ENCODE measurements at regions not wholly inside any gene's neighbourhood (a gene's known extent, or its start where the extent isn't known, plus 50 kb on each side); places are given as distances from the start of the nearest gene placed in this dataset.

- Histone ChIP-seq H3K27ac (ENCODE audit: extremely low read depth, low read depth, low read length) (no peak overlapping the region), H3K36me3 (ENCODE audit: control insufficient read depth in 2 of 2, insufficient read depth in 1 of 2, low read length in 2 of 2) (peaks cover 3% of the 10 kb centered on the region in 2 experiments; a peak in 1 of 3 replicates), H3K4me3 (ENCODE audit: low read depth, low read length) (no peak overlapping the region), H3K4me1 (ENCODE audit: control insufficient read depth, insufficient read depth, low read length) (no peaks in the 10 kb centered on the region), H3K9me3 (ENCODE audit: control insufficient read depth, insufficient read depth, low read depth, low read length) (no peaks in the 10 kb centered on the region)
- CTCF ChIA-PET: interaction anchor here (1.0 to 1.1 kb wide), 2 partner anchors 8 to 438 kb away, joined by 3 to 4 read pairs; no protein-coding TSS in a partner anchor
- TF ChIP-seq ZNF423 (tag by site-specific recombination; IDR thresholded peaks at IDR 0.05): no peak
- no peak for TF ChIP-seq SP7 (tag by site-specific recombination; IDR thresholded peaks at IDR 0.05)
- TF ChIP-seq ZNF792 (tag by site-specific recombination; IDR thresholded peaks at IDR 0.05): no peak
- TF ChIP-seq ZSCAN23 (tag by site-specific recombination; IDR thresholded peaks at IDR 0.05): no peak
- TF ChIP-seq KLF7 (tag by site-specific recombination; IDR thresholded peaks at IDR 0.05; ENCODE audit: borderline replicate concordance): no peak
- TF ChIP-seq ZNF239 (tag by site-specific recombination; IDR thresholded peaks at IDR 0.05): no peak
- no peak for TF ChIP-seq ZNF624 (tag by site-specific recombination; IDR thresholded peaks at IDR 0.05)
- no peak for TF ChIP-seq ZNF266 (tag by site-specific recombination; IDR thresholded peaks at IDR 0.05; ENCODE audit: low read depth)
- TF ChIP-seq ZBTB11 (tag by site-specific recombination; conservative IDR thresholded peaks at IDR 0.05; ENCODE audit: low read depth): no peak
- TF ChIP-seq ZNF658 (tag by site-specific recombination; IDR thresholded peaks at IDR 0.05): no peak
- no peak for TF ChIP-seq ZNF76 (tag by site-specific recombination; IDR thresholded peaks at IDR 0.05; ENCODE audit: borderline replicate concordance, low read depth)
- no peak for TF ChIP-seq ZNF19 (tag by site-specific recombination; IDR thresholded peaks at IDR 0.05; ENCODE audit: low read depth)
- TF ChIP-seq MYNN (tag by site-specific recombination; IDR thresholded peaks at IDR 0.05; ENCODE audit: borderline replicate concordance): no peak
- no peak for TF ChIP-seq ZNF248 (tag by site-specific recombination; IDR thresholded peaks at IDR 0.05)
- POLR2A ChIA-PET: no interaction called here
Measured at GRCh38 chr17:77504652-77505155, 363.9 kb downstream of the SEC14L1 start.

- no peak overlapping the region for H3K27ac ChIP-seq (ENCODE audit: extremely low read depth, low read depth, low read length)
- H3K4me1 ChIP-seq (ENCODE audit: control insufficient read depth, insufficient read depth, low read length): no peaks in the 10 kb centered on the region
- TF ChIP-seq ZNF184 (tag by site-specific recombination; IDR thresholded peaks at IDR 0.05) (no peak), ZNF514 (tag by site-specific recombination; IDR thresholded peaks at IDR 0.05) (no peak), AEBP2 (tag by site-specific recombination; IDR thresholded peaks at IDR 0.05; ENCODE audit: borderline replicate concordance) (no peak), ZNF596 (tag by site-specific recombination; IDR thresholded peaks at IDR 0.05) (no peak), ZBTB7A (tag by site-specific recombination; IDR thresholded peaks at IDR 0.05; ENCODE audit: low read depth) (no peak), ZNF677 (tag by site-specific recombination; IDR thresholded peaks at IDR 0.05) (no peak), ZNF426 (tag by site-specific recombination; IDR thresholded peaks at IDR 0.05) (no peak), ZNF433 (tag by site-specific recombination; IDR thresholded peaks at IDR 0.05; ENCODE audit: low read depth) (no peak), ZNF658 (tag by site-specific recombination; IDR thresholded peaks at IDR 0.05) (no peak), ZNF558 (tag by site-specific recombination; IDR thresholded peaks at IDR 0.05) (no peak), ZNF792 (tag by site-specific recombination; IDR thresholded peaks at IDR 0.05) (no peak), ZNF560 (tag by site-specific recombination; IDR thresholded peaks at IDR 0.05; ENCODE audit: borderline replicate concordance) (no peak), HOXD13 (CRISPR knock-in tag; IDR thresholded peaks at IDR 0.05; ENCODE audit: borderline replicate concordance) (no peak)
- TF ChIP-seq, protein P1, sequence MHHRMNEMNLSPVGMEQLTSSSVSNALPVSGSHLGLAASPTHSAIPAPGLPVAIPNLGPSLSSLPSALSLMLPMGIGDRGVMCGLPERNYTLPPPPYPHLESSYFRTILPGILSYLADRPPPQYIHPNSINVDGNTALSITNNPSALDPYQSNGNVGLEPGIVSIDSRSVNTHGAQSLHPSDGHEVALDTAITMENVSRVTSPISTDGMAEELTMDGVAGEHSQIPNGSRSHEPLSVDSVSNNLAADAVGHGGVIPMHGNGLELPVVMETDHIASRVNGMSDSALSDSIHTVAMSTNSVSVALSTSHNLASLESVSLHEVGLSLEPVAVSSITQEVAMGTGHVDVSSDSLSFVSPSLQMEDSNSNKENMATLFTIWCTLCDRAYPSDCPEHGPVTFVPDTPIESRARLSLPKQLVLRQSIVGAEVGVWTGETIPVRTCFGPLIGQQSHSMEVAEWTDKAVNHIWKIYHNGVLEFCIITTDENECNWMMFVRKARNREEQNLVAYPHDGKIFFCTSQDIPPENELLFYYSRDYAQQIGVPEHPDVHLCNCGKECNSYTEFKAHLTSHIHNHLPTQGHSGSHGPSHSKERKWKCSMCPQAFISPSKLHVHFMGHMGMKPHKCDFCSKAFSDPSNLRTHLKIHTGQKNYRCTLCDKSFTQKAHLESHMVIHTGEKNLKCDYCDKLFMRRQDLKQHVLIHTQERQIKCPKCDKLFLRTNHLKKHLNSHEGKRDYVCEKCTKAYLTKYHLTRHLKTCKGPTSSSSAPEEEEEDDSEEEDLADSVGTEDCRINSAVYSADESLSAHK (tag by site-specific recombination; IDR thresholded peaks at IDR 0.05): no peak
- H3K4me3 ChIP-seq (ENCODE audit: low read depth, low read length): no peak overlapping the region
- 0 out of 3 replicates have a peak, but pooled peaks cover 0 to 3% of the 10 kb centered on the region in 2 experiments for H3K36me3 ChIP-seq (ENCODE audit: control insufficient read depth in 2 of 2, insufficient read depth in 1 of 2, low read length in 2 of 2)
- ChIA-PET POLR2A (no interaction called here), CTCF (interaction anchor here (1.0 to 1.9 kb wide), 3 partner anchors 9 to 439 kb away, joined by 3 to 7 read pairs (median 4); no protein-coding TSS in a partner anchor)
- H3K9me3 ChIP-seq (ENCODE audit: control insufficient read depth, insufficient read depth, low read depth, low read length): no peaks in the 10 kb centered on the region
Measured at GRCh38 chr17:77505181-77505639, 364.4 kb downstream of the SEC14L1 start.
